ENCODE measurements at regions not wholly inside any gene's neighbourhood (a gene's known extent, or its start where the extent isn't known, plus 50 kb on each side); places are given as distances from the start of the nearest gene placed in this dataset.
"Not testable (repeated sequence)": the region's sequence is repeated elsewhere in the genome, so short reads cannot be mapped to it uniquely, and the experiment has no call there.

DNA sequence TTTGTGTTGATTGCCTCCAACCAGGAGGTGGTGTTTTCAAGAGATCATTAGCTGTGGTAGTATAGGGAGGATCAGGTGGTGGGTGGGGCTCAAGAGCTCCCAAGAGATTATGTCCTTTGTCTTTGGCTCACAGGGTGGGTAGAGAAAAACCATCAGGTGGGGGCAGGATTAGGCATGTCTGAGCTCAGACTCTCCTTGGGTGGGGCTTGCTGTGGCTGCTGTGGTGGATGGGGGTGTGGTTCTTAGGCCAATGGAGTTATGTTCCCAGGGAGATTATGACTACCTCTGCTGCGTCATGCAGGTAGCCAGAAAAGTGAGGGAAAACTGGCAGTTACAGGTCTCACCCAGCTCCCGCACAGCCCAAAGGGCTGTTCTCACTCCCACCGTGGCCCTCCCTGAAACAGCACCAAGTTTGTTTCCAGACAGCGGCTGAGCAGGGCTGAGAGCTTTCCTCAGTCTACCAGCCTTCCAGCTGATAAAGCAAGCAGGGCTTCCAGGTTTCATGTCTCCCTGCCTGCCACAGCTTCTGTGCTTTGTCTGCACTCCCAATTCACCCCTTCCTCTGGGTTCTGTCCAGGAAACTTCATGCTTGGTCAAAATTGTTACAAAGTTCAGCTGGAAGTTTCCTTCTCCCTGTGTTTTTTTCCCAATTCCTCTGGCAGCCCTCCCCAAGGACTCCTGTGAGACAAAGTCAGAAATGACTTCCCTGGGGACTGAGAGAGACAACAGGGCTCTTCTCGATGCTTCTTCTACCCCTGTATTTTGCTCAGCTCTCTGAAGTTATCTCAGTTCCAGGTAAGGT, 481.1 kb upstream of the MAN1A1 start:
- Histone ChIP-seq H4K20me1 (ENCODE audit: insufficient read depth, low read length) (no peaks in the 10 kb centered on the region), H3K4me2 (replicated peaks; ENCODE audit: extremely low read depth, low read length, poor library complexity, severe bottlenecking) (no peak overlapping the region), H3K36me3 (replicated peaks in 1 of 2; ENCODE audit: control insufficient read depth in 1 of 2, insufficient read depth in 2 of 2, low read length in 2 of 2) (no peaks in the 10 kb centered on the region), H3K79me2 (ENCODE audit: insufficient read depth, low read length) (no peaks in the 10 kb centered on the region), H3K4me1 (ENCODE audit: control insufficient read depth in 1 of 2, insufficient read depth in 2 of 2, low read length in 2 of 2) (no peaks in the 10 kb centered on the region), H3K4me3 (replicated peaks in 1 of 3; ENCODE audit: low read depth in 2 of 3, low read length in 3 of 3) (no peak overlapping the region), H3K27me3 (ENCODE audit: control insufficient read depth in 2 of 2, insufficient read depth in 2 of 2, low read length in 2 of 2) (no peaks in the 10 kb centered on the region), H3K9me3 (replicated peaks in 1 of 2; ENCODE audit: control insufficient read depth in 1 of 2, insufficient read depth in 1 of 2, low read length in 2 of 2) (peaks cover 0 to 3% of the 10 kb centered on the region in 2 donors), H2AFZ (ENCODE audit: insufficient read depth, low read depth, low read length, poor library complexity, severe bottlenecking) (no peak overlapping the region), H3K27ac (ENCODE audit: low read depth in 1 of 2, low read length in 2 of 2) (no peak overlapping the region), H3K9ac (ENCODE audit: insufficient read depth, low read length, poor library complexity, severe bottlenecking) (no peak overlapping the region)
- 95% methylated on average over 5 of the region's 5 CpGs for WGBS (ENCODE audit: insufficient coverage)
- no peak overlapping the region for H3K27ac Mint-ChIP-seq
- TF ChIP-seq, protein P1, sequence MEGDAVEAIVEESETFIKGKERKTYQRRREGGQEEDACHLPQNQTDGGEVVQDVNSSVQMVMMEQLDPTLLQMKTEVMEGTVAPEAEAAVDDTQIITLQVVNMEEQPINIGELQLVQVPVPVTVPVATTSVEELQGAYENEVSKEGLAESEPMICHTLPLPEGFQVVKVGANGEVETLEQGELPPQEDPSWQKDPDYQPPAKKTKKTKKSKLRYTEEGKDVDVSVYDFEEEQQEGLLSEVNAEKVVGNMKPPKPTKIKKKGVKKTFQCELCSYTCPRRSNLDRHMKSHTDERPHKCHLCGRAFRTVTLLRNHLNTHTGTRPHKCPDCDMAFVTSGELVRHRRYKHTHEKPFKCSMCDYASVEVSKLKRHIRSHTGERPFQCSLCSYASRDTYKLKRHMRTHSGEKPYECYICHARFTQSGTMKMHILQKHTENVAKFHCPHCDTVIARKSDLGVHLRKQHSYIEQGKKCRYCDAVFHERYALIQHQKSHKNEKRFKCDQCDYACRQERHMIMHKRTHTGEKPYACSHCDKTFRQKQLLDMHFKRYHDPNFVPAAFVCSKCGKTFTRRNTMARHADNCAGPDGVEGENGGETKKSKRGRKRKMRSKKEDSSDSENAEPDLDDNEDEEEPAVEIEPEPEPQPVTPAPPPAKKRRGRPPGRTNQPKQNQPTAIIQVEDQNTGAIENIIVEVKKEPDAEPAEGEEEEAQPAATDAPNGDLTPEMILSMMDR (IDR thresholded peaks at IDR 0.05) = no peak
- H3K9me3 Mint-ChIP-seq = peaks cover 3 to 10% (median 6%) of the 10 kb centered on the region in 7 donors
- peaks cover 0 to 1% (median 0%) of the 10 kb centered on the region in 3 donors for H3K27me3 Mint-ChIP-seq (ENCODE audit: low read depth in 3 of 3)
- no peaks in the 10 kb centered on the region for H3K4me1 Mint-ChIP-seq
- no peak for DNase-seq
- H3K36me3 Mint-ChIP-seq = no peaks in the 10 kb centered on the region
- intact Hi-C loops (cut with micrococcal nuclease) = no loop called here
- H3K4me3 Mint-ChIP-seq = no peak overlapping the region

DNA sequence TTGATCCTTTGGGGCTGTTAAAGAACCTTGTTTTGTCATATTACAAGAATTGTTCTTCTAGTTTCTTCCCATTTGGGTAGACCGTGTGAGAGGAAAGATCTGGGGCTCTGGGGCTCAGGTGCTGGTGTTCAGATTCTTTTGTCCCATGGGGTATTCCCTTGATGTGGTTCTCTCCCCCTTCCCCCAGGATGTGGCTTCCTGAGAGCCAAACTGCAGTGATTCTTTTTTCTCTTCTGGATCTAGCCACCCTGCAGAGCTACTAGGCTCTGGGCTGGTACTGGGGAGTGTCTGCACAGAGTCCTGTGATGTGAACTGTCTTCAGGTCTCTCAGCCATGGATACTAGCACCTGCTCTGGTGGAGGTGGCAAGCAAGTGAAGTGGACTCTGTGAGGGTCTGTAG, 480.5 kb upstream of the MAN1A1 start:
- Histone ChIP-seq H4K20me1 (ENCODE audit: insufficient read depth, low read length) (no peaks in the 10 kb centered on the region), H3K9me3 (replicated peaks in 1 of 2; ENCODE audit: control insufficient read depth in 1 of 2, insufficient read depth in 1 of 2, low read length in 2 of 2) (peaks cover 0 to 3% of the 10 kb centered on the region in 2 donors), H3K36me3 (replicated peaks in 1 of 2; ENCODE audit: control insufficient read depth in 1 of 2, insufficient read depth in 2 of 2, low read length in 2 of 2) (no peaks in the 10 kb centered on the region), H3K27ac (ENCODE audit: low read depth in 1 of 2, low read length in 2 of 2) (no peak overlapping the region), H3K9ac (ENCODE audit: insufficient read depth, low read length, poor library complexity, severe bottlenecking) (no peak overlapping the region), H3K4me2 (replicated peaks; ENCODE audit: extremely low read depth, low read length, poor library complexity, severe bottlenecking) (no peak overlapping the region), H3K27me3 (ENCODE audit: control insufficient read depth in 2 of 2, insufficient read depth in 2 of 2, low read length in 2 of 2) (no peaks in the 10 kb centered on the region), H3K4me3 (replicated peaks in 1 of 3; ENCODE audit: low read depth in 2 of 3, low read length in 3 of 3) (no peak overlapping the region), H3K79me2 (ENCODE audit: insufficient read depth, low read length) (no peaks in the 10 kb centered on the region), H3K4me1 (ENCODE audit: control insufficient read depth in 1 of 2, insufficient read depth in 2 of 2, low read length in 2 of 2) (no peaks in the 10 kb centered on the region), H2AFZ (ENCODE audit: insufficient read depth, low read depth, low read length, poor library complexity, severe bottlenecking) (no peak overlapping the region)
- no peak overlapping the region for H3K27ac Mint-ChIP-seq
- no peak overlapping the region for H3K4me3 Mint-ChIP-seq
- intact Hi-C loops (cut with micrococcal nuclease) = no loop called here
- TF ChIP-seq, protein P1 (IDR thresholded peaks at IDR 0.05) = no peak
- WGBS (ENCODE audit: insufficient coverage) = no CpG with 5 or more reads among the region's 1 CpG
- H3K36me3 Mint-ChIP-seq = no peaks in the 10 kb centered on the region
- no peaks in the 10 kb centered on the region for H3K4me1 Mint-ChIP-seq
- peaks cover 0 to 1% (median 1%) of the 10 kb centered on the region in 3 donors for H3K27me3 Mint-ChIP-seq (ENCODE audit: low read depth in 3 of 3)
- peaks cover 3 to 10% (median 6%) of the 10 kb centered on the region in 7 donors for H3K9me3 Mint-ChIP-seq
- DNase-seq = no peak

DNA sequence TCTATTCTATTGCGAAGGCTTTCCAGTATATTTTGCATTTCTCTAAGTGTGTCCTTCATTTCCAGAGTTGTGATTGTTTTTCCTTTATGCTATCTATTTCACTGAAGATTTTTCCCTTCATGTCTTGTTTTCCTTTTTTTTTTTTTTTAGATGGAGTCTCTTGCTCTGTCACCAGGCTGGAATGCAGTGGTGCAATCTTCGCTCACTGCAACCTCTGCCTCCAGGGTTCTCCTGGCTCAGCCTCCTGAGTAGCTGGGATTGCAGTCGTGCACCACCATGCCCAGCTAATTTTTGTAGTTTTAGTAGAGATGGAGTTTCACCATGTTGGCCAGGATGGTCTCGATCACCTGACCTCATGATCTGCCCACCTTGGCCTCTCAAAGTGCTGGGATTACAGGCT, 479.9 kb upstream of the MAN1A1 start:
- H3K27me3 Mint-ChIP-seq (ENCODE audit: low read depth in 3 of 3); H3K9me3 ChIP-seq (replicated peaks in 1 of 2; ENCODE audit: control insufficient read depth in 1 of 2, insufficient read depth in 1 of 2, low read length in 2 of 2); H3K9me3 Mint-ChIP-seq; H3K27ac ChIP-seq (ENCODE audit: low read depth in 1 of 2, low read length in 2 of 2); H4K20me1 ChIP-seq (ENCODE audit: insufficient read depth, low read length); H3K27me3 ChIP-seq (ENCODE audit: control insufficient read depth in 2 of 2, insufficient read depth in 2 of 2, low read length in 2 of 2); H3K79me2 ChIP-seq (ENCODE audit: insufficient read depth, low read length); H3K36me3 ChIP-seq (replicated peaks in 1 of 2; ENCODE audit: control insufficient read depth in 1 of 2, insufficient read depth in 2 of 2, low read length in 2 of 2); H3K4me2 ChIP-seq (replicated peaks; ENCODE audit: extremely low read depth, low read length, poor library complexity, severe bottlenecking); H2AFZ ChIP-seq (ENCODE audit: insufficient read depth, low read depth, low read length, poor library complexity, severe bottlenecking); H3K4me1 ChIP-seq (ENCODE audit: control insufficient read depth in 1 of 2, insufficient read depth in 2 of 2, low read length in 2 of 2); H3K4me1 Mint-ChIP-seq; intact Hi-C loops (cut with micrococcal nuclease); H3K36me3 Mint-ChIP-seq; DNase-seq; H3K4me3 ChIP-seq (replicated peaks in 1 of 3; ENCODE audit: low read depth in 2 of 3, low read length in 3 of 3); H3K27ac Mint-ChIP-seq; H3K9ac ChIP-seq (ENCODE audit: insufficient read depth, low read length, poor library complexity, severe bottlenecking); H3K4me3 Mint-ChIP-seq: not testable (repeated sequence)
- WGBS (ENCODE audit: insufficient coverage) = no CpG with 5 or more reads among the region's 4 CpGs
